Mesendoderm (in vitro differentiated cells): ENCODE measurements at regions not wholly inside any gene's neighbourhood (a gene's known extent, or its start where the extent isn't known, plus 50 kb on each side); places are given as distances from the start of the nearest gene placed in this dataset.
"Not testable (repeated sequence)": the region's sequence is repeated elsewhere in the genome, so short reads cannot be mapped to it uniquely, and the experiment has no call there.

ENCODE experiments used
- DNase-seq: peaks from one replicate; pipeline ENCODE4 v3.0.0; 2013
- H2AK5ac ChIP-seq: 2 replicates; pipeline ENCODE4 v1.6.1; 2013; ENCODE audit warnings: low read length, inconsistent platforms
- H2BK120ac ChIP-seq: 2 replicates; pipeline ENCODE4 v1.6.1; 2013; ENCODE audit warnings: low read depth, mild to moderate bottlenecking, low read length, moderate library complexity, mixed read lengths
- H2BK15ac ChIP-seq: replicated peaks from 2 replicates; pipeline ENCODE4 v1.6.1; 2013; ENCODE audit warnings: low read depth, mild to moderate bottlenecking, moderate library complexity
- H2BK5ac ChIP-seq: 2 replicates; pipeline ENCODE4 v1.6.1; 2013; ENCODE audit warnings: low read length, inconsistent platforms
- H3K18ac ChIP-seq: 2 replicates; pipeline ENCODE4 v1.6.1; 2013; ENCODE audit warnings: mild to moderate bottlenecking, low read length, mixed read lengths
- H3K23ac ChIP-seq: one replicate; pipeline ENCODE4 v1.6.1; 2013; ENCODE audit warnings: low read length
- H3K27ac ChIP-seq: 2 replicates; pipeline ENCODE4 v1.5.1; 2013; ENCODE audit warnings: low read depth, mild to moderate bottlenecking, inconsistent platforms, low read length, moderate library complexity
- H3K27me3 ChIP-seq: 2 replicates; pipeline ENCODE4 v1.6.1; 2013; ENCODE audit warnings: low read length, control low read depth, mild to moderate bottlenecking, inconsistent platforms; ENCODE audit not compliant: insufficient read depth, poor library complexity
- H3K36me3 ChIP-seq: 2 replicates; pipeline ENCODE4 v1.6.1; 2013; ENCODE audit warnings: low read length, inconsistent platforms; ENCODE audit not compliant: control insufficient read depth, insufficient read depth
- H3K4ac ChIP-seq: one replicate; pipeline ENCODE4 v1.6.1; 2013; ENCODE audit warnings: low read depth, mild to moderate bottlenecking, low read length, moderate library complexity
- H3K4me1 ChIP-seq: 2 replicates; pipeline ENCODE4 v1.6.1; 2013; ENCODE audit warnings: low read depth, low read length, inconsistent platforms; ENCODE audit not compliant: control insufficient read depth
- H3K4me2 ChIP-seq: 2 replicates; pipeline ENCODE4 v1.6.1; 2013; ENCODE audit warnings: low read length
- H3K4me3 ChIP-seq: 2 replicates; pipeline ENCODE4 v1.5.1; 2013; ENCODE audit warnings: mild to moderate bottlenecking, low read length
- H3K56ac ChIP-seq: one replicate; pipeline ENCODE4 v1.6.1; 2013; ENCODE audit warnings: low read length
- H3K79me1 ChIP-seq: 2 replicates; pipeline ENCODE4 v1.6.1; 2013; ENCODE audit warnings: low read length, inconsistent platforms
- H3K79me2 ChIP-seq: 2 replicates; pipeline ENCODE4 v1.6.1; 2013; ENCODE audit warnings: mild to moderate bottlenecking, low read length; ENCODE audit not compliant: control insufficient read depth, insufficient read depth
- H3K9ac ChIP-seq: 2 replicates; pipeline ENCODE4 v1.6.1; 2013; ENCODE audit warnings: low read length, inconsistent platforms
- H4K5ac ChIP-seq: one replicate; pipeline ENCODE4 v1.6.1; 2013; ENCODE audit warnings: low read length
- H4K8ac ChIP-seq: one replicate; pipeline ENCODE4 v1.6.1; 2013; ENCODE audit warnings: low read depth, mild to moderate bottlenecking, control low read depth, low read length, moderate library complexity
- WGBS: extraction: QIAGEN DNeasy Blood & Tissue Kit; methylation state at CpG from one replicate; pipeline ENCODE4 v1.1.7; 2013; ENCODE audit warnings: low lambda C conversion rate, missing lambda C conversion rate; ENCODE audit not compliant: insufficient coverage; ENCODE audit errors: extremely low coverage; 5-methylcytosine and 5-hydroxymethylcytosine counted together

GRCh38 chr3:80618295-80619256 is 850.8 kb upstream of the ROBO1 start:
- H3K27ac ChIP-seq: no peak overlapping the region
- H2BK5ac ChIP-seq: no peak overlapping the region
- DNase-seq: no peak
- no peak overlapping the region for H4K5ac ChIP-seq
- H3K4ac ChIP-seq: no peak overlapping the region
- H3K23ac ChIP-seq: no peak overlapping the region
- no peak overlapping the region for H2BK120ac ChIP-seq
- no peak overlapping the region for H3K18ac ChIP-seq
- H3K36me3 ChIP-seq: no peaks in the 10 kb centered on the region
- H3K9ac ChIP-seq: no peak overlapping the region
- H3K4me3 ChIP-seq: no peak overlapping the region
- H3K79me2 ChIP-seq: no peaks in the 10 kb centered on the region
- no peak overlapping the region for H3K56ac ChIP-seq
- no peaks in the 10 kb centered on the region for H3K4me1 ChIP-seq
- no peak overlapping the region for H4K8ac ChIP-seq
- H2AK5ac ChIP-seq: no peak overlapping the region
- H3K27me3 ChIP-seq: no peaks in the 10 kb centered on the region
- WGBS: no CpG with 5 or more reads among the region's 8 CpGs
- H2BK15ac ChIP-seq: no peak overlapping the region
- H3K79me1 ChIP-seq: no peaks in the 10 kb centered on the region
- no peak overlapping the region for H3K4me2 ChIP-seq

- Histone ChIP-seq H3K79me1 (no peaks in the 10 kb centered on the region), H3K23ac (no peak overlapping the region), H3K4ac (no peak overlapping the region), H3K9ac (no peak overlapping the region), H3K56ac (no peak overlapping the region), H2BK5ac (no peak overlapping the region), H4K8ac (no peak overlapping the region), H3K4me2 (no peak overlapping the region), H3K18ac (no peak overlapping the region), H4K5ac (no peak overlapping the region), H3K36me3 (no peaks in the 10 kb centered on the region), H3K4me1 (no peaks in the 10 kb centered on the region), H2BK15ac (no peak overlapping the region), H3K79me2 (no peaks in the 10 kb centered on the region), H2BK120ac (no peak overlapping the region), H3K27ac (no peak overlapping the region), H3K4me3 (no peak overlapping the region), H2AK5ac (no peak overlapping the region), H3K27me3 (no peaks in the 10 kb centered on the region)
- no peak for DNase-seq
- WGBS: no CpG with 5 or more reads among the region's 2 CpGs
Observed at GRCh38 chr3:80612366-80612765, 844.6 kb upstream of the ROBO1 start.

GRCh38 chr3:80608072-80608471 is 840.3 kb upstream of the ROBO1 start:
- DNase-seq, H2BK120ac ChIP-seq, H3K36me3 ChIP-seq, H3K4ac ChIP-seq, H3K4me3 ChIP-seq, H4K8ac ChIP-seq, H3K9ac ChIP-seq, H4K5ac ChIP-seq, H3K18ac ChIP-seq, H3K79me2 ChIP-seq, H3K4me2 ChIP-seq, H3K56ac ChIP-seq, H2AK5ac ChIP-seq, H3K23ac ChIP-seq, H3K27ac ChIP-seq, H2BK5ac ChIP-seq, H2BK15ac ChIP-seq, H3K27me3 ChIP-seq, H3K4me1 ChIP-seq, H3K79me1 ChIP-seq: not testable (repeated sequence)
- 98% methylated on average over 2 of the region's 3 CpGs for WGBS

- H3K4me2 ChIP-seq: no peak overlapping the region
- H4K8ac ChIP-seq: no peak overlapping the region
- H3K4ac ChIP-seq: no peak overlapping the region
- H4K5ac ChIP-seq: no peak overlapping the region
- no peaks in the 10 kb centered on the region for H3K79me1 ChIP-seq
- H3K27ac ChIP-seq: no peak overlapping the region
- H3K56ac ChIP-seq: no peak overlapping the region
- no peak overlapping the region for H2BK15ac ChIP-seq
- H3K9ac ChIP-seq: no peak overlapping the region
- no peaks in the 10 kb centered on the region for H3K79me2 ChIP-seq
- H3K4me1 ChIP-seq: no peaks in the 10 kb centered on the region
- no peak overlapping the region for H3K4me3 ChIP-seq
- DNase-seq: peak; percentile 10
- no peak overlapping the region for H2BK120ac ChIP-seq
- no peak overlapping the region for H3K23ac ChIP-seq
- H3K18ac ChIP-seq: no peak overlapping the region
- H3K36me3 ChIP-seq: no peaks in the 10 kb centered on the region
- H2BK5ac ChIP-seq: no peak overlapping the region
- no peak overlapping the region for H2AK5ac ChIP-seq
- no CpG with 5 or more reads among the region's 4 CpGs for WGBS
- no peaks in the 10 kb centered on the region for H3K27me3 ChIP-seq
Observed at GRCh38 chr3:80606073-80606472, 838.3 kb upstream of the ROBO1 start.

DNA sequence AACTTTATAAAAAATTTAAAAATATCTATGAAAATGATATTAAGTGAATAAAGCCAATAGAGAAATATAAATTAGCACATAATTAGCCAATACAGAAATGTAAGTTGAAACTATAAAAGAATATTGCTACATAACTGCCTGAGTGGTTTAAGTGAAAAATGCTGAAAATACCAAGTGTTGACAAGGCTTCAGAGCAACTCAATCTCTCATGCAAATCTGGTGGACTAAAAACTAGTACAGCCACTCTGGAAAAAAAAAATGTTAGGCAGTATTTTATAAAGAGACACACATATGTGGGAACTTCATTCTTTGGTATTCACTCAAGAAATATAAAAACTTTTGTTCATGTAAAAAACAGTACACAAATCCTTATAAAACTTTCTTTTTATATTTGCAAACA is 833.7 kb upstream of the ROBO1 start:
- H3K79me1 ChIP-seq: no peaks in the 10 kb centered on the region
- no peak overlapping the region for H2AK5ac ChIP-seq
- H3K27me3 ChIP-seq: no peaks in the 10 kb centered on the region
- no peak overlapping the region for H3K18ac ChIP-seq
- no peak overlapping the region for H2BK5ac ChIP-seq
- no peak overlapping the region for H3K23ac ChIP-seq
- no peak overlapping the region for H3K9ac ChIP-seq
- no peak overlapping the region for H3K4me3 ChIP-seq
- H3K4me1 ChIP-seq: no peaks in the 10 kb centered on the region
- H3K56ac ChIP-seq: no peak overlapping the region
- DNase-seq: no peak
- H2BK15ac ChIP-seq: no peak overlapping the region
- H4K5ac ChIP-seq: no peak overlapping the region
- no peaks in the 10 kb centered on the region for H3K79me2 ChIP-seq
- no peaks in the 10 kb centered on the region for H3K36me3 ChIP-seq
- no peak overlapping the region for H2BK120ac ChIP-seq
- no peak overlapping the region for H3K4me2 ChIP-seq
- no peak overlapping the region for H3K27ac ChIP-seq
- H3K4ac ChIP-seq: no peak overlapping the region
- no peak overlapping the region for H4K8ac ChIP-seq

DNA sequence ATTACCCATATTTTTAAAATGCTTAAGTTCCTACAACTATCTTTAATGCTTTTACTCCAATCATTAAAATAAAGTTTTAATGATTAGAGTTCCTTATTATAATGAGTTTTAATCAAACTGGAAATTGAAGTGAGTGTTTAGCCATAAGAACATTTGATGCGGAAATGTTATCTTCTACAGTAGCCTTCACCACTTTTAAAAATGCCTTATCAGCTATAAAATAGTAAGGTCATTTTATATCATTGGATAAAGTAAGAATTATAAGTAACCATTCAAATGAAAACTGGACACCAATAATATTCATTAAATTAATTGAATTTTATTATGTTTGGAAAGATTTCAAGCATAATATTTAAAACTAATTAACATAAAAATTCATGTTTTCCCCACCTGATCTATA is 825.0 kb upstream of the ROBO1 start:
- no peak for DNase-seq
- H3K79me1 ChIP-seq: no peaks in the 10 kb centered on the region
- H3K4me3 ChIP-seq: no peak overlapping the region
- no peak overlapping the region for H2BK15ac ChIP-seq
- H3K56ac ChIP-seq: no peak overlapping the region
- WGBS: no CpG with 5 or more reads among the region's 1 CpG
- no peak overlapping the region for H4K5ac ChIP-seq
- H2BK5ac ChIP-seq: no peak overlapping the region
- no peaks in the 10 kb centered on the region for H3K36me3 ChIP-seq
- no peak overlapping the region for H3K4me2 ChIP-seq
- H3K79me2 ChIP-seq: no peaks in the 10 kb centered on the region
- H3K18ac ChIP-seq: no peak overlapping the region
- no peak overlapping the region for H2BK120ac ChIP-seq
- H4K8ac ChIP-seq: no peak overlapping the region
- H2AK5ac ChIP-seq: no peak overlapping the region
- no peaks in the 10 kb centered on the region for H3K4me1 ChIP-seq
- no peaks in the 10 kb centered on the region for H3K27me3 ChIP-seq
- H3K27ac ChIP-seq: no peak overlapping the region
- H3K23ac ChIP-seq: no peak overlapping the region
- no peak overlapping the region for H3K9ac ChIP-seq
- H3K4ac ChIP-seq: no peak overlapping the region
